ENCODE measurements at regions not wholly inside any gene's neighbourhood (a gene's known extent, or its start where the extent isn't known, plus 50 kb on each side); places are given as distances from the start of the nearest gene placed in this dataset.

GRCh38 chr6:28736121-28736520 lies 187.7 kb downstream of the TRIM27 start:
- no peak for TF ChIP-seq CTCF (conservative IDR thresholded peaks at IDR 0.05)
- TF ChIP-seq EZH2 (IDR thresholded peaks at IDR 0.05; ENCODE audit: low read depth) = no peak

Measured in PC-9 (cell line).